DOHH2 (cell line): ENCODE measurements at regions not wholly inside any gene's neighbourhood (a gene's known extent, or its start where the extent isn't known, plus 50 kb on each side); places are given as distances from the start of the nearest gene placed in this dataset.
"Not testable (repeated sequence)": the region's sequence is repeated elsewhere in the genome, so short reads cannot be mapped to it uniquely, and the experiment has no call there.

Experiments used
- H3F3A ChIP-seq: fragments of 200-600 bp; sonication (generic), shearing (Covaris generic); 2 replicates; pipeline ENCODE4 v1.6.0; 2016; ENCODE audit warnings: antibody characterized with exemption, mild to moderate bottlenecking; ENCODE audit not compliant: control insufficient read depth, insufficient read depth
- H3K27ac ChIP-seq: fragments of 200-600 bp; sonication (generic); 2 replicates; pipeline ENCODE4 v1.5.1; 2014; ENCODE audit warnings: low read depth, mild to moderate bottlenecking, low read length, moderate library complexity
- H3K27me3 ChIP-seq: fragments of 200-600 bp; sonication (generic); 2 replicates; pipeline ENCODE4 v1.6.1; 2014; ENCODE audit warnings: mild to moderate bottlenecking, low read length, mixed read lengths; ENCODE audit not compliant: control insufficient read depth
- H3K36me3 ChIP-seq: fragments of 200-600 bp; sonication (generic); 2 replicates; pipeline ENCODE4 v1.6.1; 2014; ENCODE audit warnings: mild to moderate bottlenecking, low read length, moderate library complexity, mixed read lengths; ENCODE audit not compliant: control insufficient read depth
- H3K4me1 ChIP-seq: fragments of 200-600 bp; sonication (generic); 2 replicates; pipeline ENCODE4 v1.6.1; 2014; ENCODE audit warnings: mild to moderate bottlenecking, low read length, mixed read lengths; ENCODE audit not compliant: control insufficient read depth
- H3K4me2 ChIP-seq: fragments of 200-600 bp; sonication (generic); 2 replicates; pipeline ENCODE4 v1.6.0; 2014; ENCODE audit warnings: mild to moderate bottlenecking, low read length, moderate library complexity
- H3K4me3 ChIP-seq: fragments of 200-600 bp; sonication (generic); 2 replicates; pipeline ENCODE4 v1.5.1; 2014; ENCODE audit warnings: mild to moderate bottlenecking, low read length, mixed read lengths
- H3K79me2 ChIP-seq: fragments of 200-600 bp; sonication (generic); 2 replicates; pipeline ENCODE4 v1.6.1; 2014; ENCODE audit warnings: mild to moderate bottlenecking, low read length, mixed read lengths; ENCODE audit not compliant: control insufficient read depth
- H3K9me2 ChIP-seq: fragments of 200-600 bp; sonication (generic); replicated peaks from 2 replicates; pipeline ENCODE4 v1.6.1; 2014; ENCODE audit warnings: mild to moderate bottlenecking, low read length, mixed read lengths; ENCODE audit not compliant: control insufficient read depth
- H3K9me3 ChIP-seq: fragments of 200-600 bp; sonication (generic); 2 replicates; pipeline ENCODE4 v1.6.1; 2014; ENCODE audit warnings: antibody characterized with exemption, low read length, mixed read lengths; ENCODE audit not compliant: control insufficient read depth, insufficient read depth
- H4K20me1 ChIP-seq: fragments of 200-600 bp; sonication (generic); 2 replicates; pipeline ENCODE4 v1.6.0; 2014; ENCODE audit warnings: low read depth, mild to moderate bottlenecking, antibody characterized with exemption, low read length, moderate library complexity; ENCODE audit not compliant: control insufficient read depth, insufficient read depth
- EZH2phosphoT487 ChIP-seq: fragments of 200-600 bp; sonication (generic); IDR thresholded peaks from 2 replicates; pipeline ENCODE4 v1.6.1; 2017; ENCODE audit warnings: borderline replicate concordance, mild to moderate bottlenecking, antibody characterized with exemption, low read length, moderate library complexity, mixed read lengths
- TF ChIP-seq, protein P1 (sequence below): fragments of 200-600 bp; sonication (generic); IDR thresholded peaks from one replicate; pipeline ENCODE4 v1.5.1; 2014; ENCODE audit warnings: antibody characterized with exemption, mild to moderate bottlenecking, low read depth, low read length; ENCODE audit not compliant: poor library complexity, severe bottlenecking

DNA sequence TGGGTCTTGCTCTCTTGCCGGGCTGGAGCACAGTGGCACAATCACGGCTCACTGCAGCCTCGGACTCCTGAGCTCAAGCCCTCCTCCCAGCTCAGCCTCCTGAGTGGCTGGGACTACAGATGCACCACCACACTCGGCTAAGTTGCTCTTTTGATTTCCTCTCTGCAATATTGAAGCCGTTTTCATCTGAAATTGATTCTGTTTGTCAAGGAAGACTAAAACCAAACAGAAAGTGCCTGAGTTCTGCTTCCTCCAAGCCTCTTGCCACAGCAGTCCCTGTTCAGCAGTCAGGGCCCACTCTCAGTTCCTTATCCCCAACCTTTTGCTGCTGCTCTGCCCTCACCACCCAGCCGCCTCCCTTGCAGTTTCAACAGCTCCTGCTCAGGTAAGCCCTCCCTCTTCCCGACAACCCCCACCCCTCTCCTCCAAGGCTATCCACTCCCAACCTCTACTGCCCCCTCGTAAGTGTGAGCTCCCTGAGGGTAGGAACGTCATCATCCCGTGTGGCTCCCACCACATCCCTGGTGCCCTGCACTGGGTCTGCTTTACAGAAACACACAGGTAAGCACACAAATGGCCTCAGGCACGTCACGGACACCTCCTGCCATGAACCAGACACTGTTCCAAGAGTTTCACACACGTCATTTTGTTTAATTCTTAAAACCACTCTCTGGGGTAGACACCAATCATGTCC is 70.7 kb upstream of the TAB2 start:
- H3K27ac ChIP-seq, result no peak overlapping the region
- H3K4me1 ChIP-seq, result peaks cover 9% of the 10 kb centered on the region
- H3K79me2 ChIP-seq, result no peaks in the 10 kb centered on the region
- no peaks in the 10 kb centered on the region for H3K36me3 ChIP-seq
- no peak for TF ChIP-seq EZH2phosphoT487
- TF ChIP-seq, protein P1, sequence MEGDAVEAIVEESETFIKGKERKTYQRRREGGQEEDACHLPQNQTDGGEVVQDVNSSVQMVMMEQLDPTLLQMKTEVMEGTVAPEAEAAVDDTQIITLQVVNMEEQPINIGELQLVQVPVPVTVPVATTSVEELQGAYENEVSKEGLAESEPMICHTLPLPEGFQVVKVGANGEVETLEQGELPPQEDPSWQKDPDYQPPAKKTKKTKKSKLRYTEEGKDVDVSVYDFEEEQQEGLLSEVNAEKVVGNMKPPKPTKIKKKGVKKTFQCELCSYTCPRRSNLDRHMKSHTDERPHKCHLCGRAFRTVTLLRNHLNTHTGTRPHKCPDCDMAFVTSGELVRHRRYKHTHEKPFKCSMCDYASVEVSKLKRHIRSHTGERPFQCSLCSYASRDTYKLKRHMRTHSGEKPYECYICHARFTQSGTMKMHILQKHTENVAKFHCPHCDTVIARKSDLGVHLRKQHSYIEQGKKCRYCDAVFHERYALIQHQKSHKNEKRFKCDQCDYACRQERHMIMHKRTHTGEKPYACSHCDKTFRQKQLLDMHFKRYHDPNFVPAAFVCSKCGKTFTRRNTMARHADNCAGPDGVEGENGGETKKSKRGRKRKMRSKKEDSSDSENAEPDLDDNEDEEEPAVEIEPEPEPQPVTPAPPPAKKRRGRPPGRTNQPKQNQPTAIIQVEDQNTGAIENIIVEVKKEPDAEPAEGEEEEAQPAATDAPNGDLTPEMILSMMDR, result no peak
- 0 out of 2 replicates have a peak overlapping the region, but pooled peaks have one; percentile 7 for H3K4me3 ChIP-seq
- peaks cover 14% of the 10 kb centered on the region for H3K27me3 ChIP-seq
- no peaks in the 10 kb centered on the region for H3K9me3 ChIP-seq
- peak overlapping the region; percentile 48 for H3K4me2 ChIP-seq
- no peaks in the 10 kb centered on the region for H3F3A ChIP-seq
- H4K20me1 ChIP-seq, result no peaks in the 10 kb centered on the region
- H3K9me2 ChIP-seq, result no peaks in the 10 kb centered on the region

- Histone ChIP-seq H3K9me3 (no peaks in the 10 kb centered on the region), H3K36me3 (no peaks in the 10 kb centered on the region), H3K4me3 (no peak overlapping the region), H4K20me1 (no peaks in the 10 kb centered on the region), H3K4me2 (no peak overlapping the region), H3K27ac (no peak overlapping the region), H3K79me2 (no peaks in the 10 kb centered on the region), H3F3A (no peaks in the 10 kb centered on the region), H3K9me2 (no peaks in the 10 kb centered on the region), H3K27me3 (peaks cover 14% of the 10 kb centered on the region), H3K4me1 (peaks cover 9% of the 10 kb centered on the region)
- no peak for TF ChIP-seq EZH2phosphoT487
- TF ChIP-seq, protein P1, result no peak
Observed at GRCh38 chr6:149247385-149247763, 70.1 kb upstream of the TAB2 start.

GRCh38 chr6:149248263-149248662 is 69.2 kb upstream of the TAB2 start:
- not testable (repeated sequence) for H3K9me2 ChIP-seq, H3K4me2 ChIP-seq, H3K79me2 ChIP-seq, H3K4me1 ChIP-seq, H3K27ac ChIP-seq, H4K20me1 ChIP-seq, H3F3A ChIP-seq, H3K9me3 ChIP-seq, H3K4me3 ChIP-seq, H3K36me3 ChIP-seq
- peaks cover 10% of the 10 kb centered on the region for H3K27me3 ChIP-seq

DNA sequence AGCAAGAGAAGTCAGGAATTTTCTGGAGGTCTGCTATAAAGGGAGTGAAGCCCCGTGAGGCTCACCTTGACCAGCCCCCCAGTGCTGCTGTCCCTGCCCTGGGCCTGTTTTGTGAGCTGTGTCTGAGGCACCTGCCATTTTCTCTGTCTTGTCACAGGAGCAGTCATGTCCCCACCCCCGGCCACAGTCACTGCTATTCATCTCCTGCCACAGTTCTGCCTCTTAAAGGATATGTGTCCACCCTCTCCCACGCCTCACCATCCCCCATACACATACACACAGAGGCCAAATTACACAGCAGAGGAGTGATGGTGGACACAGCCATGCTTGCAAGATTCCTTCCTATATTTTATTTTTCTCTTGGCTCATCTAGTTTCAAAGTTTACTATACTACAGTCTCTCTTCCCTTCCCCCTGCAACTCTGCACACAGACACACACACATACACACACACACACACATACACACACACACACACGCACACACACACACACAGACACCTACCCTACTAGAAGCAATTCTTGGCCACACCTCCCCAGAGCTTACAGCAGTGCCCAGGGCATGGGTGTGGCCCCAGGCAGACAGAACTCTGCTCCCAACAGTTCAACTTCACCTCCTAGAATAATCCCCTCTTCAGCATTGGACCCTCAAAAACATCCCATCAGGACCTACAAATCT is 68.7 kb upstream of the TAB2 start:
- Histone ChIP-seq H3K9me3 (no peaks in the 10 kb centered on the region), H4K20me1 (no peaks in the 10 kb centered on the region), H3K36me3 (no peaks in the 10 kb centered on the region), H3K79me2 (no peaks in the 10 kb centered on the region), H3K4me2 (no peak overlapping the region), H3F3A (no peaks in the 10 kb centered on the region), H3K4me3 (no peak overlapping the region), H3K4me1 (peaks cover 9% of the 10 kb centered on the region), H3K9me2 (no peaks in the 10 kb centered on the region), H3K27ac (no peak overlapping the region), H3K27me3 (peaks cover 10% of the 10 kb centered on the region)
- no peak for TF ChIP-seq EZH2phosphoT487
- TF ChIP-seq, protein P1, result no peak
